ENCODE measurements at regions not wholly inside any gene's neighbourhood (a gene's known extent, or its start where the extent isn't known, plus 50 kb on each side); places are given as distances from the start of the nearest gene placed in this dataset.

DNA sequence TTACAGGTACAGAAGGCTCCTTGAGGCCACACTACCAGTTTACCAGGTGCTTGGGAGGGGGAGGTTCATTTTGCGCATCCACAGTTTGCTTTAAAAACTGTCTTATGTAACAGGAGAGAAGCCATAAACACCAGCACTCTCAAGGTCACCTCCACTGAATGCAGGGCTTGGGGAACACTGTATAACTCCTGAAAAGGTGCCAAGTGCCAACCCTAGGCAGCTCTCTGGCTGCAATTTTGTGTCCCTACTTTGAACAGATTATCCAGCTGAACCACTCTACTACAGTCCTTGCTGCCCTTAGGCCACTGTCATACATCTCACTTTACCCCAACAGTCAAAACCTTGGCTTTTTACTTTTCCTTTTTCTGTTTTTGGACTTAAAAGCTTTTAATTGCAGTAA lies 507.9 kb downstream of the SMARCA1 start:
- no peak for TF ChIP-seq CTCF (conservative IDR thresholded peaks at IDR 0.05; ENCODE audit: control insufficient read depth, insufficient read depth, low read depth, low read length)
- H3K4me3 ChIP-seq (ENCODE audit: control insufficient read depth, low read depth, low read length) = no peak overlapping the region
- DNase-seq (ENCODE audit: low read depth) = no peak

- H3K4me3 ChIP-seq (ENCODE audit: control insufficient read depth, low read depth, low read length) = no peak overlapping the region
- no peak for TF ChIP-seq CTCF (conservative IDR thresholded peaks at IDR 0.05; ENCODE audit: control insufficient read depth, insufficient read depth, low read depth, low read length)
- DNase-seq (ENCODE audit: low read depth) = no peak
Measured at GRCh38 chrX:129013574-129013973, 509.7 kb downstream of the SMARCA1 start.

DNA sequence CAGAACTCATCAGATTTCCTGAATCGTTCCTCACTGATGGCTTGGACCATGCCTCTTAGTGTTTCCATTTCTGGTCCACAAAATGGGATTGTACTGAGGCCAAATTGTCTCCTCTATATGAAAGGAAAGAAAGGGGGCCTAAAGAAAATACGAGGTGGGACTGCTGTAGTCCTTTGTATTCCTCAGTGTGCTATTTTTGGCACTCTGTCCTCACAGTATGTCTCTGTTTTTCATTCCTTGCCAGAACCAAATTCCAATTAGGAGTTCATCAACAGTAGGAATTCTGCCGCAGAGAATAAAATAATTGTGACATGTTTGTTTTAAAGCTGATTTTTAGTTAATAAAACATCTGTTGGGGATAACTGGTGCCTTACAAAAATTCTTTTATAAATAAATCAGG lies 515.7 kb downstream of the SMARCA1 start:
- no peak overlapping the region for H3K4me3 ChIP-seq (ENCODE audit: control insufficient read depth, low read depth, low read length)
- no peak for TF ChIP-seq CTCF (conservative IDR thresholded peaks at IDR 0.05; ENCODE audit: control insufficient read depth, insufficient read depth, low read depth, low read length)
- DNase-seq (ENCODE audit: low read depth) = no peak

DNA sequence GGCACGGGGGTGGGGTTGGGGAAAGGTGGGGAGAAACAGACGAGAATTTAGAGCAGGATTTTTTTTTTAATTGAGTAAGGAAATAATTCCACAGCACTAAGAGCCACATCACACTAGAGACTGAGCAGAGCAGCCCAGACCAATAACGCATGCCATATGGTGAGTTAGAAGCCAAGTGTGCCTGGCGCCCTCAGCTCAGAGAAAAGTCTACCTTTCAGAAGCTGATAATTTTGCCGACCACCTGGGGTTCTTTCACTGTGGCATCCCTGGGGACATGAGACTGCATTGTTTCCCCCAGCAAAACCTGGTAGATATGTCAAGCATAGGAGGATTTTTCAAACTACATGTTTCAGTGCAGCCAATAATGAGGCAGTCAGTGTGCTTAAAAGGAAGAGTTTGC lies 516.8 kb downstream of the SMARCA1 start:
- no peak for DNase-seq (ENCODE audit: low read depth)
- no peak overlapping the region for H3K4me3 ChIP-seq (ENCODE audit: control insufficient read depth, low read depth, low read length)
- TF ChIP-seq CTCF (conservative IDR thresholded peaks at IDR 0.05; ENCODE audit: control insufficient read depth, insufficient read depth, low read depth, low read length) = no peak

DNA sequence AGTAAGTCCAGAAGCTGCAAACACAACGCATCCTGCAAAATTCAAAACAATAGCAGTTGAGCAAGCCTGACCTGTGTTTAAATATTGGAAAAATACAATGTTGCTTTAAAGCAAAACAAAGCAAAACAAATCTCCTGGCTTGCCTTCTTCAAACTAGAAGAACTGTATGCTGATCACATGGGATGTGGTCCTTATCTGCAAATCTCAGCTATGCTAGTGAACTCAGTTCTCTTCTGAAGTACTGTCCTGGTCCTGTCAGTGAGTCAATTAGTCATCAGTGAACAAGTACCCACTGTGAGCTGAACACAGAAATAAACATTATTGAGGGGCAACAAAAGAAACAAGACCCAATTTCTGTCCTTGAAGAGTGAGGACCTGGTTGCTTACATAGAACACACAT lies 522.5 kb downstream of the SMARCA1 start:
- no peak overlapping the region for H3K4me3 ChIP-seq (ENCODE audit: control insufficient read depth, low read depth, low read length)
- no peak for DNase-seq (ENCODE audit: low read depth)
- no peak for TF ChIP-seq CTCF (conservative IDR thresholded peaks at IDR 0.05; ENCODE audit: control insufficient read depth, insufficient read depth, low read depth, low read length)

DNA sequence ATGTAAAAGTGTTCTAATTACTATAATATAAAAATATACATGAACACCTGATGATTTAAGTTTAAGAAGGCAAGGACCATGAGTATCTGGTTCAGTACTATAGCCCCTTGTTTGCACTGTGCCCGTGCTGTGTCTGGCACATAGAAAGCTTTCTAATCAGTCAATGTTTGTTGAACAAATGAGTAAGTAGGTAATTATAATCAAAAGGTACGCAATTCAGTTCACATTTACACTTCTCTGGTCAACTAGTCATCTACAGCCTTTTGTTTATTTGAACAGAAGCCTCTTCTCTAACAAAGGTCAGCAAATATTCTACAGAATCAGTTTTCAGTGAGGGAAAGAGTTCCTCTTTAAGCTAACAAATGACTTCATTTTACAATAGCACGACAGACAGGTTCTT lies 523.3 kb downstream of the SMARCA1 start:
- no peak for TF ChIP-seq CTCF (conservative IDR thresholded peaks at IDR 0.05; ENCODE audit: control insufficient read depth, insufficient read depth, low read depth, low read length)
- H3K4me3 ChIP-seq (ENCODE audit: control insufficient read depth, low read depth, low read length) = no peak overlapping the region
- no peak for DNase-seq (ENCODE audit: low read depth)

Data from fibroblast of mammary gland (primary cell).